K562 (cell line): ENCODE measurements at regions not wholly inside any gene's neighbourhood (a gene's known extent, or its start where the extent isn't known, plus 50 kb on each side); places are given as distances from the start of the nearest gene placed in this dataset.

Experiments
- ATAC-seq: fragments of 200-7000 bp; cut with Tn5 transposase; 3 replicates; pipeline ENCODE4 v1.9.1; 2020; ENCODE audit warnings: moderate library complexity
- BruUV-seq: library from RNA; stranded (reverse); fragments of 400-500 nt; replicated peaks from 2 replicates; lab custom pipeline; 2021; lab: Mats Ljungman, UMichigan
- CTCF ChIA-PET: fragments of 300-600 bp; formaldehyde crosslinking; extraction: SDS; loops from one replicate; lab custom pipeline; 2021; ENCODE audit warnings: low intra/inter-chr PET ratio; lab: Yijun Ruan, JAX
- POLR2A ChIA-PET: fragments of 300-600, 350-650 bp; sonication (Branson Sonifier 250); formaldehyde crosslinking; extraction: SDS; loops from one replicate; lab custom pipeline; 2021; ENCODE audit warnings: antibody characterized with exemption, inconsistent platforms; lab: Yijun Ruan, JAX
- DNase-seq, 4 experiments: peaks; one replicate each; pipeline versions ENCODE4 v3.0.0 to v3.0.0-alpha.2; 2011 to 2018; ENCODE audit warnings: low spot score in 3 of 4, mixed read lengths in 3 of 4; ENCODE audit errors: extremely low read depth in 1 of 4
- FAIRE-seq: peaks from 2 replicates; lab custom pipeline; 2011; peaks lifted over from hg19 to GRCh38; lab: Jason Lieb, UNC
- H2AFZ ChIP-seq: 2 replicates; pipeline ENCODE4 v1.6.0; 2011; ENCODE audit warnings: low read depth, low read length, control low read depth, inconsistent platforms
- H3K27ac ChIP-seq: fragments of 200-600 bp; 3 replicates; pipeline ENCODE4 v1.8.0; 2011; ENCODE audit warnings: low read depth, mild to moderate bottlenecking, control low read depth, inconsistent platforms, low read length, moderate library complexity, mixed read lengths; ENCODE audit errors: extremely low read depth
- H3K27me3 ChIP-seq, 2 experiments: fragments of 300-600 bp in 1 of 2; 2 replicates in 1 of 2; 3 replicates in 1 of 2; pipeline versions ENCODE4 v1.6.0 to v1.8.0; 2011; ENCODE audit warnings: inconsistent platforms in 2 of 2, low read length in 2 of 2, mild to moderate bottlenecking in 1 of 2, mixed read lengths in 1 of 2, moderate library complexity in 1 of 2; ENCODE audit not compliant: control insufficient read depth in 2 of 2, insufficient read depth in 2 of 2
- H3K36me3 ChIP-seq: fragments of 300-600 bp; 3 replicates; pipeline ENCODE4 v1.8.0; 2011; ENCODE audit warnings: mild to moderate bottlenecking, low read length, inconsistent platforms; ENCODE audit not compliant: control insufficient read depth, insufficient read depth
- H3K4me1 ChIP-seq, 2 experiments: fragments of 200-600 bp in 1 of 2; replicated peaks in 1 of 2; 2 replicates in 1 of 2; 3 replicates in 1 of 2; pipeline versions ENCODE4 v1.5.1 to v1.8.0; 2011; ENCODE audit warnings: inconsistent platforms in 2 of 2, low read length in 2 of 2, mild to moderate bottlenecking in 1 of 2, mixed read lengths in 1 of 2, moderate library complexity in 1 of 2; ENCODE audit not compliant: control insufficient read depth in 2 of 2, insufficient read depth in 2 of 2
- H3K4me2 ChIP-seq: 2 replicates; pipeline ENCODE4 v1.6.1; 2011; ENCODE audit warnings: low read length, control low read depth, inconsistent platforms, mixed read lengths; ENCODE audit not compliant: insufficient read depth
- H3K4me3 ChIP-seq: fragments of 200-600 bp; sonication (generic), shearing (Covaris generic); 2 replicates; pipeline ENCODE4 v1.5.1; 2016; ENCODE audit warnings: control low read depth, inconsistent platforms
- H3K79me2 ChIP-seq: fragments of 200-600 bp; 3 replicates; pipeline ENCODE4 v1.8.0; 2011; ENCODE audit warnings: low read length, inconsistent platforms; ENCODE audit not compliant: control insufficient read depth, insufficient read depth
- H3K9ac ChIP-seq, 2 experiments: 2 replicates each; pipeline versions ENCODE4 v1.6.0 to v1.6.1; 2011; ENCODE audit warnings: low read depth in 2 of 2, low read length in 2 of 2, control low read depth in 1 of 2, inconsistent platforms in 1 of 2, mild to moderate bottlenecking in 1 of 2, mixed read lengths in 1 of 2; ENCODE audit not compliant: insufficient read depth in 1 of 2
- H3K9me1 ChIP-seq: one replicate; pipeline ENCODE4 v1.6.0; 2011; ENCODE audit warnings: inconsistent platforms, mild to moderate bottlenecking, low read length, moderate library complexity; ENCODE audit not compliant: control insufficient read depth, insufficient read depth
- H3K9me3 ChIP-seq: replicated peaks from 2 replicates; pipeline ENCODE4 v1.5.1; 2011; ENCODE audit warnings: low read depth, low read length, inconsistent platforms; ENCODE audit not compliant: control insufficient read depth, insufficient read depth
- H4K20me1 ChIP-seq: replicated peaks from 2 replicates; pipeline ENCODE4 v1.6.1; 2011; ENCODE audit warnings: low read length, inconsistent platforms, mixed read lengths; ENCODE audit not compliant: control insufficient read depth, insufficient read depth
- CHD1 ChIP-seq: fragments of 200-600 bp; sonication (generic); IDR thresholded peaks from one replicate; pipeline ENCODE4 v1.6.1; 2012; ENCODE audit warnings: mild to moderate bottlenecking, moderate library complexity, low read length, inconsistent platforms
- DDX20 ChIP-seq: fragments of 450-650 bp; IDR thresholded peaks from 2 replicates; pipeline ENCODE4 v1.6.1; 2016; ENCODE audit warnings: missing genetic modification characterization, low read depth, mild to moderate bottlenecking, missing compliant biosample characterization, moderate library complexity
- ESRRB ChIP-seq: fragments of 250-450 bp; sonication (Bioruptor Pico); IDR thresholded peaks from 2 replicates; pipeline ENCODE4 v1.5.0; 2020; ENCODE audit warnings: mild to moderate bottlenecking, moderate library complexity, borderline replicate concordance
- ETV5 ChIP-seq: sonication (generic); formaldehyde crosslinking; IDR thresholded peaks from 2 replicates; pipeline ENCODE4 v1.4.0; 2020; ENCODE audit warnings: low read depth, mild to moderate bottlenecking, missing genetic modification reagents
- FOXA1 ChIP-seq: fragments of 450-650 bp; IDR thresholded peaks from 2 replicates; pipeline ENCODE4 v1.6.1; 2016; ENCODE audit warnings: mild to moderate bottlenecking, borderline replicate concordance
- FOXM1 ChIP-seq, 2 experiments: fragments of 450-650 bp in 1 of 2; sonication (generic) in 1 of 2; formaldehyde crosslinking in 1 of 2; IDR thresholded peaks; 2 replicates each; pipeline versions ENCODE4 v1.6.1 to v1.9.0; 2017 to 2022; ENCODE audit warnings: low read depth in 2 of 2, mild to moderate bottlenecking in 2 of 2, missing genetic modification reagents in 1 of 2, moderate library complexity in 1 of 2
- GATA2 ChIP-seq: sonication (generic); formaldehyde crosslinking; IDR thresholded peaks from 2 replicates; pipeline ENCODE4 v1.4.0; 2020; ENCODE audit warnings: mild to moderate bottlenecking, missing genetic modification reagents
- L3MBTL2 ChIP-seq: fragments of 450-650 bp; IDR thresholded peaks from 2 replicates; pipeline ENCODE4 v1.6.1; 2016; ENCODE audit warnings: mild to moderate bottlenecking, moderate library complexity
- MAZ ChIP-seq, 2 experiments: fragments of 450-650 bp in 1 of 2; sonication (generic) in 1 of 2; formaldehyde crosslinking; IDR thresholded peaks in 1 of 2; conservative IDR thresholded peaks in 1 of 2; 2 replicates each; pipeline versions ENCODE4 v1.4.0 to v1.5.0; 2020; ENCODE audit warnings: mild to moderate bottlenecking in 1 of 2, missing genetic modification reagents in 1 of 2
- MYC ChIP-seq, 2 experiments: fragments of 250-450 bp in 1 of 2; sonication (Bioruptor Pico) in 1 of 2; IDR thresholded peaks; 2 replicates each; pipeline versions ENCODE4 v1.5.1 to v1.6.1; 2012 to 2021; ENCODE audit warnings: low read depth in 2 of 2, borderline replicate concordance in 1 of 2, improper control_type of control experiment in 1 of 2, low read length in 1 of 2, mild to moderate bottlenecking in 1 of 2, moderate library complexity in 1 of 2
- NFATC3 ChIP-seq: fragments of 450-650 bp; IDR thresholded peaks from 2 replicates; pipeline ENCODE4 v1.6.1; 2017; ENCODE audit warnings: mild to moderate bottlenecking
- RAD51 ChIP-seq: fragments of 450-650 bp; IDR thresholded peaks from 2 replicates; pipeline ENCODE4 v1.7.1; 2016; ENCODE audit warnings: low read depth, mild to moderate bottlenecking, borderline replicate concordance
- WGBS: fragments of 100-300 bp; shearing (Covaris generic); methylation state at CpG from one replicate; pipeline ENCODE4 v1.1.6; 2016; ENCODE audit warnings: low coverage, mixed read lengths; ENCODE audit not compliant: insufficient coverage; ENCODE audit errors: missing lambda C conversion rate; 5-methylcytosine and 5-hydroxymethylcytosine counted together
- in situ Hi-C: fragments of 300-500 bp; cut with MboI; formaldehyde crosslinking; loops from 4 replicates; pipeline ENCODE4 v1.15.0; 2018; ENCODE audit warnings: inconsistent platforms, mixed read lengths
- intact Hi-C: fragments of 100-400 bp; cut with micrococcal nuclease; formaldehyde crosslinking; loops from 2 replicates; pipeline ENCODE4 v1.14.2; 2022
- TF ChIP-seq, protein P1 (sequence below): sonication (generic); formaldehyde crosslinking; IDR thresholded peaks from 2 replicates; pipeline ENCODE4 v1.8.1; 2022; ENCODE audit warnings: missing genetic modification reagents
- TF ChIP-seq, protein P2 (sequence below): IDR thresholded peaks from 2 replicates; pipeline ENCODE4 v1.6.1; 2011; ENCODE audit warnings: borderline replicate concordance, low read depth, mild to moderate bottlenecking, moderate library complexity, low read length; ENCODE audit not compliant: insufficient read depth, poor library complexity, severe bottlenecking
- TF ChIP-seq, protein P3 (sequence below): IDR thresholded peaks from 3 replicates; pipeline ENCODE4 v1.6.1; 2011; ENCODE audit warnings: borderline replicate concordance, mild to moderate bottlenecking; ENCODE audit not compliant: insufficient read length, insufficient read depth
- TF ChIP-seq, protein P4 (sequence below), 2 experiments: fragments of 450-650 bp; conservative IDR thresholded peaks; 2 replicates each; pipeline ENCODE4 v1.6.1; 2017; ENCODE audit warnings: mild to moderate bottlenecking in 2 of 2, moderate library complexity in 2 of 2

DNA sequence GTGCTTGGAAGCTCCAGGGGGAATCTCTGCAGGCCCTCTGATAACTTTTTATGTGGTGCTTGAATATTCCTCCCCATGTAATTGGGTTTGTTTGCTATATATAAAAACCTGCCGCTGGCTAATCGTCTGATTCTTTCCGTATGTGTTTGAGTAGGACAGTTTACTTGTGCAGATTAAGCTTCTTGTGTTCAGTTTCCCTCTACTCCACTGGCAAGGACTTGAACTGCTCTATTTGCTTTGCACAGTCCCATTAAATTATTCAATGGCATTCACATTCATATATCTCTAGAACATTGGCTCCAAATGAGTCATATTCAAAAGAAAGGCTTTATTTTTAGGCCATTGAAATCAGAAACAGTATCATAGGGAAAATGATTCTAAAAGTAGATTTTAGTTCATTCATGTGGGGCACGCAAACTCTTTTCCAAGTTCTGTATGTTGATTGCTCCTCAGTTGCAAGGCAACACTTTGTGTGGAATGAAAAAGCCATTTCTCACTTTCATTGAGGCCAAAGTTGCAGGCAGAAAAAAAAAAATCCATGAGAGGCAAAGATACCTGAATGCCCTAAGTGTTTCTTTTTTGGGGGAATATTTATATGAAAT is 1682.3 kb upstream of the PIK3C3 start:
- in situ Hi-C loops = no loop called here
- CTCF ChIA-PET = no interaction called here
- under 1% methylated on average over 4 of the region's 4 CpGs for WGBS
- TF ChIP-seq FOXA1 (no peak), CHD1 (no peak), NFATC3 (no peak), MYC (IDR thresholded peaks at IDR 0.05; ENCODE audit: low read depth, low read length) (no peak), MYC (CRISPR knock-in tag; IDR thresholded peaks at IDR 0.05; ENCODE audit: borderline replicate concordance, low read depth) (no peak), DDX20 (tag) (no peak), ESRRB (CRISPR knock-in tag) (no peak), L3MBTL2 (no peak), FOXM1 (IDR thresholded peaks at IDR 0.05; ENCODE audit: low read depth) (no peak), FOXM1 (CRISPR knock-in tag; IDR thresholded peaks at IDR 0.05; ENCODE audit: low read depth) (no peak), MAZ (CRISPR knock-in tag; conservative IDR thresholded peaks at IDR 0.05 in 1 of 2, IDR thresholded peaks at IDR 0.05 in 1 of 2) (no peak), GATA2 (CRISPR knock-in tag) (no peak), ETV5 (CRISPR knock-in tag) (no peak), RAD51 (no peak)
- TF ChIP-seq, protein P1, sequence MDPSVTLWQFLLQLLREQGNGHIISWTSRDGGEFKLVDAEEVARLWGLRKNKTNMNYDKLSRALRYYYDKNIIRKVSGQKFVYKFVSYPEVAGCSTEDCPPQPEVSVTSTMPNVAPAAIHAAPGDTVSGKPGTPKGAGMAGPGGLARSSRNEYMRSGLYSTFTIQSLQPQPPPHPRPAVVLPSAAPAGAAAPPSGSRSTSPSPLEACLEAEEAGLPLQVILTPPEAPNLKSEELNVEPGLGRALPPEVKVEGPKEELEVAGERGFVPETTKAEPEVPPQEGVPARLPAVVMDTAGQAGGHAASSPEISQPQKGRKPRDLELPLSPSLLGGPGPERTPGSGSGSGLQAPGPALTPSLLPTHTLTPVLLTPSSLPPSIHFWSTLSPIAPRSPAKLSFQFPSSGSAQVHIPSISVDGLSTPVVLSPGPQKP (CRISPR knock-in tag) = no peak
- TF ChIP-seq, protein P2, sequence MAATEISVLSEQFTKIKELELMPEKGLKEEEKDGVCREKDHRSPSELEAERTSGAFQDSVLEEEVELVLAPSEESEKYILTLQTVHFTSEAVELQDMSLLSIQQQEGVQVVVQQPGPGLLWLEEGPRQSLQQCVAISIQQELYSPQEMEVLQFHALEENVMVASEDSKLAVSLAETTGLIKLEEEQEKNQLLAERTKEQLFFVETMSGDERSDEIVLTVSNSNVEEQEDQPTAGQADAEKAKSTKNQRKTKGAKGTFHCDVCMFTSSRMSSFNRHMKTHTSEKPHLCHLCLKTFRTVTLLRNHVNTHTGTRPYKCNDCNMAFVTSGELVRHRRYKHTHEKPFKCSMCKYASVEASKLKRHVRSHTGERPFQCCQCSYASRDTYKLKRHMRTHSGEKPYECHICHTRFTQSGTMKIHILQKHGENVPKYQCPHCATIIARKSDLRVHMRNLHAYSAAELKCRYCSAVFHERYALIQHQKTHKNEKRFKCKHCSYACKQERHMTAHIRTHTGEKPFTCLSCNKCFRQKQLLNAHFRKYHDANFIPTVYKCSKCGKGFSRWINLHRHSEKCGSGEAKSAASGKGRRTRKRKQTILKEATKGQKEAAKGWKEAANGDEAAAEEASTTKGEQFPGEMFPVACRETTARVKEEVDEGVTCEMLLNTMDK = no peak
- TF ChIP-seq, protein P3, sequence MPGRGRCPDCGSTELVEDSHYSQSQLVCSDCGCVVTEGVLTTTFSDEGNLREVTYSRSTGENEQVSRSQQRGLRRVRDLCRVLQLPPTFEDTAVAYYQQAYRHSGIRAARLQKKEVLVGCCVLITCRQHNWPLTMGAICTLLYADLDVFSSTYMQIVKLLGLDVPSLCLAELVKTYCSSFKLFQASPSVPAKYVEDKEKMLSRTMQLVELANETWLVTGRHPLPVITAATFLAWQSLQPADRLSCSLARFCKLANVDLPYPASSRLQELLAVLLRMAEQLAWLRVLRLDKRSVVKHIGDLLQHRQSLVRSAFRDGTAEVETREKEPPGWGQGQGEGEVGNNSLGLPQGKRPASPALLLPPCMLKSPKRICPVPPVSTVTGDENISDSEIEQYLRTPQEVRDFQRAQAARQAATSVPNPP = no peak
- TF ChIP-seq, protein P4, sequence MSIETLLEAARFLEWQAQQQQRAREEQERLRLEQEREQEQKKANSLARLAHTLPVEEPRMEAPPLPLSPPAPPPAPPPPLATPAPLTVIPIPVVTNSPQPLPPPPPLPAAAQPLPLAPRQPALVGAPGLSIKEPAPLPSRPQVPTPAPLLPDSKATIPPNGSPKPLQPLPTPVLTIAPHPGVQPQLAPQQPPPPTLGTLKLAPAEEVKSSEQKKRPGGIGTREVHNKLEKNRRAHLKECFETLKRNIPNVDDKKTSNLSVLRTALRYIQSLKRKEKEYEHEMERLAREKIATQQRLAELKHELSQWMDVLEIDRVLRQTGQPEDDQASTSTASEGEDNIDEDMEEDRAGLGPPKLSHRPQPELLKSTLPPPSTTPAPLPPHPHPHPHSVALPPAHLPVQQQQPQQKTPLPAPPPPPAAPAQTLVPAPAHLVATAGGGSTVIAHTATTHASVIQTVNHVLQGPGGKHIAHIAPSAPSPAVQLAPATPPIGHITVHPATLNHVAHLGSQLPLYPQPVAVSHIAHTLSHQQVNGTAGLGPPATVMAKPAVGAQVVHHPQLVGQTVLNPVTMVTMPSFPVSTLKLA (conservative IDR thresholded peaks at IDR 0.05) = no peak

More for the DNA sequence above, 1682.3 kb upstream of the PIK3C3 start:
- FAIRE-seq (no peak), DNase-seq (no peak), ATAC-seq (no peak)
- Histone ChIP-seq H3K36me3 (no peaks in the 10 kb centered on the region), H2AFZ (no peak overlapping the region), H3K9ac (no peak overlapping the region), H3K79me2 (no peaks in the 10 kb centered on the region), H3K9me3 (no peaks in the 10 kb centered on the region), H3K27ac (no peak overlapping the region), H3K27me3 (no peaks in the 10 kb centered on the region), H3K9me1 (no peaks in the 10 kb centered on the region), H3K4me3 (no peak overlapping the region), H3K4me2 (no peak overlapping the region), H3K4me1 (no peaks in the 10 kb centered on the region), H4K20me1 (no peaks in the 10 kb centered on the region)
- POLR2A ChIA-PET = no interaction called here
- no TSS peak for BruUV-seq
- intact Hi-C loops = no loop called here
